ENCODE measurements at regions not wholly inside any gene's neighbourhood (a gene's known extent, or its start where the extent isn't known, plus 50 kb on each side); places are given as distances from the start of the nearest gene placed in this dataset.

- Histone ChIP-seq H3K4me2 (ENCODE audit: low read length) (no peak overlapping the region), H3K4me1 (ENCODE audit: insufficient read depth, low read length, severe bottlenecking) (no peaks in the 10 kb centered on the region), H3K9me3 (ENCODE audit: low read length) (no peaks in the 10 kb centered on the region), H4K20me1 (ENCODE audit: insufficient read depth, low read length) (no peaks in the 10 kb centered on the region), H3F3A (ENCODE audit: insufficient read depth, low read length) (no peaks in the 10 kb centered on the region), H3K9ac (ENCODE audit: low read length) (no peak overlapping the region), H3K27ac (ENCODE audit: low read depth, low read length, poor library complexity, severe bottlenecking) (no peak overlapping the region), H3K9me2 (ENCODE audit: low read depth, low read length) (no peaks in the 10 kb centered on the region), H3K36me3 (ENCODE audit: insufficient read depth, low read length) (no peaks in the 10 kb centered on the region), H3K27me3 (ENCODE audit: insufficient read depth, low read length) (no peaks in the 10 kb centered on the region), H3K79me2 (ENCODE audit: insufficient read depth, low read length) (no peaks in the 10 kb centered on the region), H2AFZ (ENCODE audit: low read length) (no peak overlapping the region), H3K4me3 (ENCODE audit: low read depth, low read length, poor library complexity, severe bottlenecking) (no peak overlapping the region)
- TF ChIP-seq EZH2 (IDR thresholded peaks at IDR 0.05; ENCODE audit: borderline replicate concordance, low read length) (no peak), CTCF (IDR thresholded peaks at IDR 0.05; ENCODE audit: low read length) (no peak)
Measured at GRCh38 chr1:38330799-38331198, 284.2 kb upstream of the POU3F1 start.

- no peak for TF ChIP-seq CTCF (IDR thresholded peaks at IDR 0.05; ENCODE audit: low read length)
- no peak for TF ChIP-seq EZH2 (IDR thresholded peaks at IDR 0.05; ENCODE audit: borderline replicate concordance, low read length)
- Histone ChIP-seq H3K9ac (ENCODE audit: low read length) (no peak overlapping the region), H3K36me3 (ENCODE audit: insufficient read depth, low read length) (no peaks in the 10 kb centered on the region), H3K79me2 (ENCODE audit: insufficient read depth, low read length) (no peaks in the 10 kb centered on the region), H3K4me2 (ENCODE audit: low read length) (no peak overlapping the region), H3K27ac (ENCODE audit: low read depth, low read length, poor library complexity, severe bottlenecking) (no peak overlapping the region), H3K9me3 (ENCODE audit: low read length) (no peaks in the 10 kb centered on the region), H3K4me1 (ENCODE audit: insufficient read depth, low read length, severe bottlenecking) (no peaks in the 10 kb centered on the region), H3K27me3 (ENCODE audit: insufficient read depth, low read length) (no peaks in the 10 kb centered on the region), H3K4me3 (ENCODE audit: low read depth, low read length, poor library complexity, severe bottlenecking) (no peak overlapping the region), H4K20me1 (ENCODE audit: insufficient read depth, low read length) (no peaks in the 10 kb centered on the region), H2AFZ (ENCODE audit: low read length) (no peak overlapping the region), H3K9me2 (ENCODE audit: low read depth, low read length) (no peaks in the 10 kb centered on the region), H3F3A (ENCODE audit: insufficient read depth, low read length) (no peaks in the 10 kb centered on the region)
Measured at GRCh38 chr1:38329644-38330043, 283.1 kb upstream of the POU3F1 start.

GRCh38 chr1:38328278-38329035 is 281.9 kb upstream of the POU3F1 start:
- Histone ChIP-seq H2AFZ (ENCODE audit: low read length) (no peak overlapping the region), H3K27ac (ENCODE audit: low read depth, low read length, poor library complexity, severe bottlenecking) (no peak overlapping the region), H3K4me1 (ENCODE audit: insufficient read depth, low read length, severe bottlenecking) (no peaks in the 10 kb centered on the region), H3K36me3 (ENCODE audit: insufficient read depth, low read length) (no peaks in the 10 kb centered on the region), H3K9me2 (ENCODE audit: low read depth, low read length) (no peaks in the 10 kb centered on the region), H3F3A (ENCODE audit: insufficient read depth, low read length) (no peaks in the 10 kb centered on the region), H3K79me2 (ENCODE audit: insufficient read depth, low read length) (no peaks in the 10 kb centered on the region), H3K27me3 (ENCODE audit: insufficient read depth, low read length) (no peaks in the 10 kb centered on the region), H3K4me2 (ENCODE audit: low read length) (no peak overlapping the region), H3K9ac (ENCODE audit: low read length) (no peak overlapping the region), H4K20me1 (ENCODE audit: insufficient read depth, low read length) (no peaks in the 10 kb centered on the region), H3K4me3 (ENCODE audit: low read depth, low read length, poor library complexity, severe bottlenecking) (no peak overlapping the region), H3K9me3 (ENCODE audit: low read length) (no peaks in the 10 kb centered on the region)
- TF ChIP-seq CTCF (IDR thresholded peaks at IDR 0.05; ENCODE audit: low read length) (no peak), EZH2 (IDR thresholded peaks at IDR 0.05; ENCODE audit: borderline replicate concordance, low read length) (no peak)

Data from OCI-LY1 (cell line).